T follicular helper cell (primary cell): ENCODE measurements at regions not wholly inside any gene's neighbourhood (a gene's known extent, or its start where the extent isn't known, plus 50 kb on each side); places are given as distances from the start of the nearest gene placed in this dataset.
A peak's percentile ranks its signal among the peaks of the same experiment; 100 is the strongest.

Experiments used
- DNase-seq: peaks from one replicate; pipeline ENCODE4 v3.0.0-alpha.2; 2020; ENCODE audit warnings: low read depth

DNA sequence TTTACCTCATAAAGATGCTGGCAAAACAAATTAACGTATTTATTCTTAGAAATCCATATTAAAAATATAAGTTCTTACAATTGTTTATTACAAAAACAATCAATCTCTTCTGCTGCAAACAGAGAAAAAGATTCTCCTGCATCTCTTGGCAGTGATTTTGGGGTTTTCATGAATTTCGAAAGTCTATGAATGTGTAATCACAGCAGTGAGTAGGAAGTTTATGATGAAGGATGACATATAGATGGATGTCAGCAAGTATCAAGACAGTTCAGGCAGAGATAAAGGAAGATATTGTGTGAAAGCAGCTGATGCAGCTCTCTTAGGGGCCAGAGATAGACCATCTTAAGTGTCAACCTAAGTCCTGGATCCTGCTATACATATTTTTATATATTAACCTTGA is 196.9 kb upstream of the BANK1 start:
- DNase-seq: no peak

DNA sequence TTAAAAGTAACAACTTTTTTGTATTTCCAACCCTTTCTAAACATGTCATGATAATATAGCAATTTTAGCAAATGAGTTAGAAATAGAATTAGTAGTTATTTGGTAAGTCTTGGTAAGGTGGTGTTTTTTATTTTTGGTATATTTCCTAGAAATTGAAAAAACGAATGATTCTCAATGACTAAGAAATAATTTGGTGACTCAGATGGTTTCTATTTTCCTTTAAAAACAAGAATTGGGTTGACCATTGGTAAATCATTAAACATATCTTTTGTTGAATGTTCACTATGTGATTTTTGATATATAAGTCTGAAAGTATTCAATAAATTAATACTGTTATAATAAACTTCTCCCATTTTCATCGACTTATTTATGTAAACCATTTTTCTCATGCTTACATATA is 206.2 kb upstream of the BANK1 start:
- DNase-seq: no peak

DNA sequence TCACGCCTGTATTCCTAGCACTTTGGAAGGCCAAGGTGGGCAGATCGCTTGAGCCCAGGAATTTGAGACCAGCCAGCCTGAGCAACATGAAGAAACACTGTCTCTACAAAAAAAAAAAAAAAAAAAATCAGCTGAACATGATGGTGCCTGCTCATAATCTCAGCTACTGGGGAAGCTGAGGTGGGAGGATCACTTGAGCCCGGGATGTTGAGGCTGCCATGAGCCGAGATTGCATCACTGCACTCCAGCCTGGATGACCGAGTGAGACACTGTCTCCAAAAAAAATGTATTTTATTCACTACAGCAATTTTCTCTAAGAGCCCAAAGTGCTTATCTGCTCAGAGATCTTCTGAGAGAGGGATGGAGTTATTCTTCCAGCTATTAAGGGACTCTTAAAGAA is 215.8 kb upstream of the PPP3CA start:
- no peak for DNase-seq

DNA sequence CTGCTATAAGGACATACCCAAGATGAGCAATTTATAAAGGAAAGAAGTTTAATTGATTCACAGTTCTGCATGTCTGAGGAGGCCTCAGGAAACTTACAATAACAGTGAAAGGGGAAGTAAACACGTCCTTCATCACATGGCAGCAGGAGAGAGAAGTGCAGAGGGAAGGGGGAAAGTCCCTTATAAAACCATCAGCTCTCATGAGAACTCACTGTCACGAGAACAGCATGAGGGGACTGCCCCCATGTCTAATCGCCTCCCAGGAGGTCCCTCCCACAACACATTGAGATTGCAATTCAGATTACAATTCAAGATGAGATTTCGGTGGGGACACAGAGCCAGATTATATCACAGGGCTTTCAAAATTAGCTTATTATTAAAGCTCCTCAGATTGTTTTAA is 209.5 kb upstream of the PPP3CA start:
- no peak for DNase-seq

DNA sequence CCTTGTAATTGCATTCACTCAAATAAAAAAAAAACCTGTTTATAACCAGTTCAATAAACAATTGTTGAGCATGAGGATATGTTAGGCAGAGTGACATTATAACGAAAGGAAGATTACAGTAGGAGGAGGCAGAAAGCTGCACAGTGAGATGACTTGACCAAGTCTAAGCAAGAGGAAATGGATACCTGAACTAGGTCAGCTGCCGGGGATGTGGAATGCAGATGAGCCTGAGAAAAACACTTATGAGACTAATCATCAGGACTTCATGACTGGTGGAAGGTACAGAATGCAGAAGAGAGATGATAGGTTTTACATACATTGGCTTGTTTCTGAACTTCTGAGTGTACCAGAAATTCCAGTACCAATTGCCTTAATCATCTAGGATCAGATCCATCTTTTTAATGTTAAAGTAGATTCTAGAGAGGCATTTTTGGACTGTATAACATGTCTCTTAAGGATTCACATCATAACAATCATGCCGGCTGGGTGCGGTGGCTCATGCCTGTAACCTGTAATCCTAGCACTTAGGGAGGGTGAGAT is 208.1 kb upstream of the PPP3CA start:
- DNase-seq: no peak

DNA sequence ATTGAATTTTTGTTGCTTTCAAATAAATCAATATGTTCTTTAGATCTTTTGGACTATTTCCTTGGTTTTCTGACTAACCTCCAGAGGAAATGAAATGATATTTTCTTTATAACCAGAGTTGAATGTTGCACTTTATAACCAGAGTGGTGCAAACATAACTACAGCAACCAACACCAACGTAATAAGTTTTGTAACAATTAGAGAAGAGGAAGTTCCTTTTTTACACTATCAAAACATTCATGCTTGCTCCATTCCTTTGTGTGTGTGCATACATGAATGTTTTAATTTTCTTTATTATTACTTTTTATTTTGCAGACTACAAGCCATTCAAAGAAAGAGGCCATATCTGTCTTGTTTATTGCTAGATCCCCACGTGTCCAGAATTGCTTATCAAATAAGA is 193.0 kb upstream of the PPP3CA start:
- DNase-seq: no peak

DNA sequence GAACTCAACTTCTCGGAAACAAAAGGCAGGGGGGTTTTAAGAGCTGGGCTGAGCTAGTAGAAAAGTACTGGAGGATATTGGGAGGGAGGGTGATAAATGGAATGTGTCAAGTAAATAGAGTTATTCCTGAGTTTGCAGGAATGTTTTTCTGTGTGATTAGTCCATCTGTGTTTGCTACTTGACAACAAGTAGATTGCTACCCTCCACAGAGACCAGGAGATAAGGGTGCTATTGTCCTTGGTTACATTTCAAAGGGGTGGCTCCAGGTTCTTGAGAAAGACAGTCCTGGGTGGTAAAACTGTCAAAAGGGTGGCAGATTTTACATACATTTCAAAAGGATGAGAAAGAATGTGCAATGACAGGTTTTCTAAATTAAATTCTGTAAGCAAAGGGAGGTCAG is 181.2 kb upstream of the PPP3CA start:
- DNase-seq: no peak

DNA sequence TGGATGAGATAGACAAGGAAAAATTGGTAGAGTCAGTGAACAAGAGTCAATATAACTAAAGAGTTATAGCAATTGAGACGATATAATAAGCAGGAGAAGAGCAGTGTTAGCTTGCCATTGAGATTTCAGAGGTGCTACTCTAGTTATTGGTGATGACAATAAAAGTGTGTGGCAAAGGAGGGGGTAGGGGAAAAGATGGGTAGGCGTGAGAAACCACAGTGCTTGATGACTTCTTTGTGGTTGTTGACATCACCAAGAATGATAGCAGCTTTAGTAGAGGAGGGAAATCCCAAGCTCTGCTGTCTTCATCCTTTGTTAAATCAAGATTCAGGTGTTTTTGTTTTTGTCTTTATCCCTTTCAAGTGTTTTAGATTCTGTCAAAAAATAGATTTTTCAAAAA is 179.9 kb upstream of the PPP3CA start:
- DNase-seq: peak; percentile 5

DNA sequence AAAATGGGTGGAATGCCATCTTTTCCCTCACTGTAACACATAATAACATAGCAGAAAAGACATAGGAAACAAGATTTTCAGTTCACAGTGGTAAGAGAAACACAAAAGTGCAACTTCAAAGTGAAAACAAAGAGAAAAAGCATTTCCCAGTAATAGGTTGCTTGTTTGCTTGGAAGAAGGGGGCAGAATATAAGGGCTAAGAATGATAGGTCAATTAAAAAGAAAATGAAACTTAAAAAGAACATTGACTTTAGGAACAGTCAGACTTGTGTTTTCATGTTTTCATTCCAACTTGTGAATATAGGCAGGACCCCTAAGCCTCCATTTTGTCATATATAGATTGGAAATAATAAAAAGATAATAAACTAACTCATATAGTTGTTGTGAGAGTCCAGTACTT is 168.2 kb upstream of the PPP3CA start:
- DNase-seq: no peak

DNA sequence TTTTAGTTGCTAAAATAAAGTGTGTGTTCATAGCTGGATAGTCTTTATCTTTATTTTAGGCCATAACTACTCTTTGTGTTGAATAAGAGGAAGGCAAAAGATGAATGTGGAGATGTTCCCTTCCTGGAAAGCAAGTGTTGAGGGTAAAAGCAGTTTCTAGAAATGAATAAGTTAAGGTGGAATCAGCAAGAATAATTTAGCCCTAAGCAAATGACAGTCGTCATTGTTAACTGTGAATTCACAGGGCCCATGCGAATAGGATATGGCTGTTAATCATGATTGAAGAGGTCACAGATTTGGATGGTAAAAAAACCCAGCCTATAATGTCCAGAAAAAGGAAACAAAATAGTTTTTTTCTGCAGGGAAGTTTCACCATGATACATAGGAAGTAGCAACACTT is 167.8 kb upstream of the PPP3CA start:
- DNase-seq: no peak

DNA sequence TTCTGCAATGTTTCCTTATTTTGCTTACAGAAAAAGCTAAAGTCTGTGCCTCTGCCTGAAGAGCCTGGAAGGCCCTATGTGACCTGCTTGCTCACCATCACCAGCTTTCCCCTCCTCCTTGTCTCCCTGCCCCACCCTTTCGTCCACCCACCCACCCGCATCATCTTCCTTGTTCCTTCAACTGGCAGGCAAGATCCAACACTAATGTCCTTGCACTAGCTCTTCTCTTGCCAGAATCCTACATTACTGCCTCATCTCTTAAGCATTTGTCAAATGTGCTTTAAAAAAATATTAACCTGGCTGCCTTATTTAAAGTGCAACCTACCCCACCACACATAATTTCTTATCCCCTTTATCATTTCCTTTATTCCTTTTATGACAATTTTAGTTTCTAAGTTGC is 165.1 kb upstream of the PPP3CA start:
- DNase-seq: no peak

DNA sequence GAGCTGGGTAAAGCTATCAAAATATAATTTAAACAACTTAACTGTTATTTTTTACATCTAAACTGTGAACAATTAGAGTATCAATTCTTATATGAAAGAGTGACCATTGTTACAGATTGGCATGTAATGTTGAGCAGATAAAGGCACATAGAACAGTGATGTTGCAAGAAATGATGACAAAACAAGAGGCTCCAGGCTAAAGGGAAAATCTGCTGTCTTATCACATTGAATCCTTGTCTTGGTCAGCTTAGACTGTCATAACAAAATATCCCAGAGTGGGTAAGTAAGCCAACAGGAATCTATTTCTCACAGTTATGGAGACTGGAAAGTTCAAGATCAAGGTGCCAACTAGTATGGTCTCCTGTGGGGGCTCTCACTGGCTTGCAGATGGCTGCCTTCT is 154.1 kb upstream of the PPP3CA start:
- DNase-seq: no peak

DNA sequence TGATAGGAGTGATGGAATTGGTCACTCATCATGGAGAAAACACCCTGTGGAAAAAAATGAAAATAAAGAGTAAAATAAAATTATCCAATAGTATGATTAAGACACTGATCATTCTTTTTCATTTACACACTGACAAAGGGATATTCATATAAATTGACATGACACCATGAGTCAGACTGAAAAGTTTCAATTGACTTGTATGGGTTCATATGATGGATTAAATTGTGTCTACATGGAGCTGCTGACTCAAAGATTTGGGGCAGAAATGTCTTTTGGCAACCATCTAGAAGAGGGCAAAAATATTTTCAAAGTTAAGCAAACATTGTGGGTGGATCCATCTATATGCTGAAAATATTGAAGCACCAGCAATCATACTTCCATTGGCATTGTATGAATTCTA is 153.4 kb upstream of the PPP3CA start:
- no peak for DNase-seq

DNA sequence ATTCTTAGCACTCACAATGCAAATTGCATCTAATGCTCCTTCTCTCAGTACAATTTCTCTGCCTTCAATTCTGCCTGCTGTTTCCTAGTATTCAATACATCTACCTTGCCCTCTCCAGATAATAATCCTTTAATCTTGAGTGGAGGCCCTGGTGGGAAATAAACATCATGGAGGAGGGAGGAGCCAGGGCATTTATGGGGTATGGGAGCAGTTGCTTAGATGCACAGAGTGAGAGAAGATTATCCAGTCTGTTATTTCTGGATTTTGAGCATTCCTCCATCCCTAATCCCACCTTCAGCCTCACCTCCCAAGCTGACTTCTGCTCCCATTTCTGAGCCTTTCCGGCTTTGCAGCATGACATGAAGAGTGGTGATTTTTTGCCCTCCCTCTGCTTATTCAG is 127.9 kb upstream of the PPP3CA start:
- DNase-seq: no peak

DNA sequence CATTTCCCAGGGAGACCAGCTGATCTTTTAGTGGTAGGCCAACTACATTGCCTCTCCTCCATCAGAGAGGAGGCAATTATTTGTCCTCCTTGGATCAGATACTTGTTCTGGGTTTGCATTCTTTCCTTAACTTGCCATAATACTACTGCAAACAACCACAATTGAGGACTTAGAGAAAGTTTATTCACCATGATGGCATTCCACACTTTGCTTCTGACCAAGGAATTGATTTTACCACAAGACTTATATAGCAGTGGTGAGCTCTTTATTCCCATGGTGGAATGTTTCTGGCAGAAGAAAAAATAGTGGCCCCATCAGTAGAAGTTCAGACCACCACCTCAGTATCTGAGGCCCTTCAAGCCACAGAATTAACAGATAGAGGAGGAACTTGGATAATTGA is 123.9 kb upstream of the PPP3CA start:
- DNase-seq: no peak

DNA sequence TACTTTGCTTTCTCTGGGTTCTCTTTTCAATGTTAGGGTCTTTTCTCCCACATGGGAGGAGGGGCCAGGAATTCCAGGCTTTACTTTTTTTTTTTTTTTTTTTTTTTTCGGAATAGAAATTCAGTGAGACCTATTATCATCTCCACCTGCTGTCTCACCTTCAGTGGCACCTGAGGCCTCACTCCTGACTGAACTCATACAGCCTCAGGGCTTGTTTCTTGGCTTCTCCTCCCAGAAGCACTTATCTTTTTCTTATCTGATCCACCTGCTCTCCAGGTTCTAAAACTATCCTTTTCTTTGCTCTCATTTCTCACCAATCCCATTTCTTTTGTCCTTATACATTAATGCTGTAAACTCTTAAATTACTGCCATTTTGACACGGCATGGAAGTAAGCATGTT is 117.3 kb upstream of the PPP3CA start:
- no peak for DNase-seq

DNA sequence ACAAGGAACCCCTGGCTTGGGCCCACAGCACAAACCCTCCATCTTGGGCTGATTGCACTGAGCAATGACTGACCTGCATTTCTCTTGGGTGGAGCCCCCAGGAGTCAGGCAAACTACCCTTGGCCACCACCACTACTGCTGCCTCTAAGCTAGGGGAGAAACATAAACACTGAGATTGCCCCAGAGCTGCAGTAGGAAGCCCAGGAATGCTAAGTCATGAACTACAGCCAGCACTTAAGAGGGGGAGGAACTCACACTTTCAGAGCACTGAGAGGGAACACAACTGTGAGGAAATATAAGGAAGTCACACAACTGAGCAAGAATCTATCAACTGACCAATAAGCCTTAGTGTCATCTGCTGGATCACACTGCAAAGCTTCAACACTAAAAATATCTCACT is 111.6 kb upstream of the PPP3CA start:
- no peak for DNase-seq

DNA sequence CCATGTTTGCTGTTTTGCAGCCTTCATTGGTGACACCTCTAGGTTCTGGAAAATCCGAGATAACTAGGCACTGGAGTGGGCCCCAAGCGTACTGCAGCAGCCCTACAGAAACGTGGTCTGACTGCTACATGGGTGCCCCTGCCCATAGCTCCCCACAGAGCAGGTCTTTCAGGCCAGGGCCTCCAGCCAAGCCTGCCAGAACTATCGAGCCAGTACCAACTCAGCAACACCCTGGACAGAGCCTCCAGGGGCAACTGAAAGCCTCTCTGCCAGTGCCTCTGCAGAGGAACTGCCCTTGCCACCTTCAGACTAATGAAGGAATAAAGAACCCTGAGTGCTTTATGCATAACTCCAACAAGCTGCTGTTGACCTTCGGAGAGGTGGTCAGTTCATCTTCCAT is 111.1 kb upstream of the PPP3CA start:
- no peak for DNase-seq

DNA sequence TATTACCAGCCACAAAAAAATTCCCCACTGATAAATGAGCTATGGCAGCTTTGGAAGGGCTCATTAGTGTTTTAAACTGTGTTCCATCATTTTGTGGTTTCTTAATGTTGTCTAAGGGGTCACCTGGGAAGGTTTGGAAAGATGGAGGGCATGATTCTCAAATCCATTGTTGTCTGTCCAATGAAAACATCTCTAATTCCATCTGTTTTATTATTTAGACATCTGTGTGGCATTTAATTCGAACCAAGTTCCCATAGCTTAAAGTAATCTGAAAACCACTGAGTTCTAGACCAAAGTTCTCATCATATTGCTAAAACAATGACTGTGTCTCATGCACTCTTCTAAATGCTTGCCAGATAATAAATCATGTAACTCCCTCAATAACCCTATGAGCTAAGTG is 103.8 kb upstream of the PPP3CA start:
- no peak for DNase-seq

DNA sequence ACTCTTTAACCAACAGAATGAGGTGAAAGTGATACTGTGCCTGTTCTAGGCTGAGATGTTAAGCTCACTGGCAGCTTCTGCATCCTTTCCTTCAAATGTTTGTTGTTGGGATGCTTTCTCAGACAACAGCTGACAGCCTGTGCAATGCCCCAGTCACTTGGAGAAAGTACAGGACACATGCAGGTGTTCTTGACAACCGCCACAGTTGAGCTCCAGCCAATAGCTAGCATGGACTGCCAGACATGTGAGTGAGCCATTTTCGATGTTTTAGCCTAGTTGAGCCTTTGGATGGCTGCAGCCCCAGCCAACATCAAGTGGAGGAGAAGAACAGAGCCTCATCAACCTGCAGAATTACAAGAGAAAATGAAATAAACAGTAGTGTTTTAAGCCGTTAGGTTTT is 94.1 kb upstream of the PPP3CA start:
- no peak for DNase-seq

DNA sequence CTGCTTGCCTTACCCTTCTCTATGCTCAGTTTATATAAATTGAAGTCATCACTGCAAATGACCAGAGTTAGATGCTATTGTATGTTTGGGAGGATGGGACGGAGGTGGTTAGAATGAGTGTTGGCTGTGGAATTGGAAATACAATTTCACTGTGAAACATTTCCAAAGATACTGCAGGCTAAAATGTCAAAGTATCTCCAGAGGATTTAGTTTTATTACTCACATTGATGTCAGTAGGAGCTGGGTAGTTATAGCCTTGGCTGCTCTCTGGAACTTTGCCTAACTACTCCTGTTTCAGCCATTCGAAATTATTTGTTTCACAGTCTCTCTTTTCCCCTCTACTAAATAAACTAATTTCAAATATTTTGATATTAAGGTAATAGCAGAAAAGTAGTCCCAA is 92.6 kb upstream of the PPP3CA start:
- DNase-seq: no peak

DNA sequence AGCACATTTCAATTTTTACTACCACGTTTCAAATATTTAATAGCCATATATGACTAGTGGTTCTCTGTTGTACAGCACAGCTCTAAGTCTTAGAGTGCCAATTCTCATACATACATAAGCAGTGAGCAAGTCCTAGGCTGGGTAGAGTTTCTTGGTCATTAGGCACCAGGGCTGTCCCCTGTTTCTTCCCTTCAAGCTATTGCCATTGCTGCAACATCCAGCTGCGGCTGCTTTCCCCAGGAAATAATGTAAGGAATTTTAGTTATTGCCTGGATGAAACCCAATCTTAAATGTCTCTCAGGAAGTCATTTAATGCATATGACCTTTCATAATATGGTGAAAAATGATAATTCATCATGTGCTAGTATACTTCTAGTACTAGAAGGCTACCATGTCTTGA is 74.1 kb upstream of the PPP3CA start:
- no peak for DNase-seq

DNA sequence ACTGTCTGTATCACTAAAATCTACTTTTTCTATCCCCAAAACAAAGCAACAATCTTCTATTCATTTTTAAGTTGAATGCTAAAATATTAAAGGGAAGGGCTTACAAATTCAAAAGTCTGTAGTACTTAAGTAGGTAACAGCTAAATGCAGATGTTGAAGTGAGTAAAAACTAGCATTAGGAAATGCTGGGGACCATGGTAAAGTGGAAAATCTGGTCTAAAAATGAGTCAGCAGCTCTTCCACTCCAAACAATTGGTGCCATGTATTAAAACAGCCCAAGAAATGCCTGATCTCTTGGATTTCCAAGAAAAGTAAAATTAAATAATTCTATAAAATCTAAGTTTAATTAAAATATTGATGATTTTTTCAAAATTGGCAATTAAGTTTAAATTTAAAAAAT is 73.3 kb upstream of the PPP3CA start:
- DNase-seq: no peak

DNA sequence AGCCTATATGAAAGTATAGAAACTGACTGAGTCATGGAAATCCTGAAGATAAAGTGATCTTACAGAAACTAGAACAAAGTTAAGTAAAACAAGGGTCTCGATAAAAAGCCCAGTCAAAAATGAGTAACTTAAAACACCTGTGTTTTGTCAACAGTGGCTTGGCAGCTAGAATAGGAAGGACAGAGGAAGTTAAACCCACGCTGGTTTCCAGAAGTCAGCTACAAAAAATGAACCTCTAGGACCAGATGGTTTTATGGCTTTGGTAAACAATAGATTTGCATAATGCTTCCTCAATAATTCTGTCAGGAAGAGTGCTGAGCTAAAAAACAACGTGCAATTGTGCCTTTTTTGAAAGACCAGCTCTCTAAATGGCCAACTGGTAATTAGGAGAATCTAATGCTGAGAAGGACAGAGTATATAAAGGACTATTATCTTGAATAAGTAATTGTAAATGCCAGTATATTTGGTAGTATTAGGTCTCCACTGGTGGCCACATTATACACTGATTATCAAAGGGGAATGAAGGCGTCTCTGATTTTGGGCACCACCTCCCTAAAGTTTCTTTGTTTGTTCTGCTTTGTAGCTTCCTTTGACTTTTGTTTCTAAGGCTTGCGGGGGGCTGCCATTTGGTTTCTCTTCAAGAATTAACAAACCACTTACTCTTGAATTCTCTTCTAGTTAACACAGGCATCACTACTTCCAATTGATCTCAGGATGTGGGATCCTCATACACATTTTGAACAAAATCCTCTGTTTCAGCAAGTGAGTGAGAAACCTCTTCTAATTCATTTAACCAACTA is 72.2 kb upstream of the PPP3CA start:
- no peak for DNase-seq
